HCT116 (cell line): ENCODE measurements at regions not wholly inside any gene's neighbourhood (a gene's known extent, or its start where the extent isn't known, plus 50 kb on each side); places are given as distances from the start of the nearest gene placed in this dataset.

ENCODE experiments used
- ATAC-seq: fragments of 200-7000 bp; cut with Tn5 transposase; 2 replicates; pipeline ENCODE4 v1.9.1; 2020; ENCODE audit warnings: mild to moderate bottlenecking, moderate library complexity
- BruUV-seq: library from RNA; stranded (reverse); fragments of 400-500 nt; replicated peaks from 2 replicates; lab custom pipeline; 2021; lab: Mats Ljungman, UMichigan
- CTCF ChIA-PET: fragments of 300-600 bp; sonication (Branson Sonifier 250); formaldehyde crosslinking; loops from one replicate; lab custom pipeline; 2021; ENCODE audit warnings: antibody characterized with exemption; lab: Charles Lee
- POLR2A ChIA-PET: fragments of 300-600, 350-600 bp; sonication (Branson Sonifier 250); formaldehyde crosslinking; loops from one replicate; lab custom pipeline; 2021; ENCODE audit warnings: antibody characterized with exemption; lab: Charles Lee
- RAD21 ChIA-PET, 2 experiments: fragments of 300-600 bp; sonication (Branson Sonifier 250); formaldehyde crosslinking; loops; one replicate each; lab custom pipeline; 2023; ENCODE audit warnings: low total read pairs in 2 of 2; ENCODE audit not compliant: uncharacterized antibody in 2 of 2, unreplicated experiment in 2 of 2, low non-redundant PET in 1 of 2; lab: Charles Lee
- DNase-seq: peaks from one replicate; pipeline ENCODE4 v3.0.0-alpha.2; 2010; ENCODE audit warnings: low read depth, low spot score
- H2AFZ ChIP-seq: fragments of 200-600 bp; shearing (Covaris generic), sonication (generic); 2 replicates; pipeline ENCODE4 v1.6.1; 2017; ENCODE audit warnings: low read depth, mixed run types, mixed read lengths, antibody characterized with exemption, low read length; ENCODE audit not compliant: poor library complexity, severe bottlenecking
- H3K27ac ChIP-seq: 2 replicates; pipeline ENCODE4 v1.5.1; 2012; ENCODE audit warnings: low read depth, low read length
- H3K27me3 ChIP-seq: fragments of 200-600 bp; sonication (generic); 2 replicates; pipeline ENCODE4 v1.6.1; 2016; ENCODE audit warnings: mixed run types, low read length, mixed read lengths; ENCODE audit not compliant: insufficient read depth
- H3K36me3 ChIP-seq, 2 experiments: fragments of 200-500 bp in 1 of 2; fragments of 200-600 bp in 1 of 2; sonication (Bioruptor generic) in 1 of 2; sonication (generic) in 1 of 2; 2 replicates each; pipeline versions ENCODE4 v1.5.1 to v1.6.1; 2014 to 2016; ENCODE audit warnings: low read length in 2 of 2, inconsistent platforms in 1 of 2, mixed read lengths in 1 of 2, mixed run types in 1 of 2; ENCODE audit not compliant: insufficient read depth in 2 of 2, control insufficient read depth in 1 of 2
- H3K4me1 ChIP-seq, 2 experiments: fragments of 200-600 bp in 1 of 2; sonication (generic) in 1 of 2; 2 replicates each; pipeline versions ENCODE4 v1.5.1 to v1.6.1; 2012 to 2017; ENCODE audit warnings: low read length in 2 of 2, inconsistent platforms in 1 of 2, mild to moderate bottlenecking in 1 of 2, mixed read lengths in 1 of 2, mixed run types in 1 of 2, moderate library complexity in 1 of 2; ENCODE audit not compliant: insufficient read depth in 2 of 2, control insufficient read depth in 1 of 2
- H3K4me2 ChIP-seq: fragments of 200-600 bp; sonication (generic); 2 replicates; pipeline ENCODE4 v1.6.1; 2017; ENCODE audit warnings: mixed run types, low read length, mixed read lengths
- H3K4me3 ChIP-seq, 2 experiments: fragments of 200-600 bp in 1 of 2; sonication (generic) in 1 of 2; replicated peaks in 1 of 2; 2 replicates each; pipeline ENCODE4 v1.5.1; 2011 to 2016; ENCODE audit warnings: low read length in 2 of 2, control low read depth in 1 of 2, low read depth in 1 of 2, mild to moderate bottlenecking in 1 of 2, mixed read lengths in 1 of 2, mixed run types in 1 of 2
- H3K79me2 ChIP-seq: fragments of 200-600 bp; sonication (generic); 2 replicates; pipeline ENCODE4 v1.6.1; 2017; ENCODE audit warnings: mild to moderate bottlenecking, mixed run types, low read length, moderate library complexity, mixed read lengths; ENCODE audit not compliant: insufficient read depth
- H3K9ac ChIP-seq: fragments of 200-600 bp; sonication (generic); 2 replicates; pipeline ENCODE4 v1.6.1; 2016; ENCODE audit warnings: low read length, mixed read lengths
- H3K9me2 ChIP-seq: fragments of 200-600 bp; sonication (generic), shearing (Covaris generic); 2 replicates; pipeline ENCODE4 v1.6.1; 2017; ENCODE audit warnings: mixed run types, mild to moderate bottlenecking, moderate library complexity; ENCODE audit not compliant: insufficient read depth
- H3K9me3 ChIP-seq, 2 experiments: fragments of 200-500 bp in 1 of 2; fragments of 200-600 bp in 1 of 2; sonication (Bioruptor generic) in 1 of 2; sonication (generic) in 1 of 2; 2 replicates each; pipeline ENCODE4 v1.6.1; 2014 to 2017; ENCODE audit warnings: low read length in 2 of 2, mixed read lengths in 2 of 2, inconsistent platforms in 1 of 2, low read depth in 1 of 2, mild to moderate bottlenecking in 1 of 2, mixed run types in 1 of 2, moderate library complexity in 1 of 2; ENCODE audit not compliant: control insufficient read depth in 1 of 2, insufficient read depth in 1 of 2
- H4K20me1 ChIP-seq: fragments of 200-600 bp; sonication (generic), shearing (Covaris generic); 2 replicates; pipeline ENCODE4 v1.6.1; 2017; ENCODE audit warnings: mixed run types, mild to moderate bottlenecking, moderate library complexity; ENCODE audit not compliant: insufficient read depth
- ATF3 ChIP-seq: IDR thresholded peaks from 2 replicates; pipeline ENCODE4 v1.6.1; 2012
- CEBPB ChIP-seq: IDR thresholded peaks from 2 replicates; pipeline ENCODE4 v1.6.1; 2012; ENCODE audit warnings: low read depth
- ELF1 ChIP-seq: IDR thresholded peaks from 2 replicates; pipeline ENCODE4 v1.6.1; 2012; ENCODE audit warnings: low read depth, borderline replicate concordance
- EZH2 ChIP-seq: fragments of 200-600 bp; sonication (generic); IDR thresholded peaks from 2 replicates; pipeline ENCODE4 v1.6.1; 2017; ENCODE audit warnings: antibody characterized with exemption, mixed run types
- EZH2phosphoT487 ChIP-seq: fragments of 200-600 bp; IDR thresholded peaks from 2 replicates; pipeline ENCODE4 v1.6.1; 2018; ENCODE audit warnings: antibody characterized with exemption, borderline replicate concordance
- FOSL1 ChIP-seq: IDR thresholded peaks from 2 replicates; pipeline ENCODE4 v1.6.1; 2012; ENCODE audit warnings: low read depth
- MAX ChIP-seq: IDR thresholded peaks from 2 replicates; pipeline ENCODE4 v1.6.1; 2012
- POLR2AphosphoS5 ChIP-seq: IDR thresholded peaks from 2 replicates; pipeline ENCODE4 v1.6.1; 2011; ENCODE audit warnings: mild to moderate bottlenecking, low read depth, low read length, moderate library complexity
- SP1 ChIP-seq: IDR thresholded peaks from 2 replicates; pipeline ENCODE4 v1.6.1; 2012; ENCODE audit warnings: low read depth
- YY1 ChIP-seq: IDR thresholded peaks from 2 replicates; pipeline ENCODE4 v1.6.1; 2011; ENCODE audit warnings: low read length, low read depth, moderate library complexity, mild to moderate bottlenecking; ENCODE audit not compliant: insufficient replicate concordance; ENCODE audit errors: extremely low read depth
- intact Hi-C: fragments of 100-400 bp; cut with micrococcal nuclease; formaldehyde crosslinking; loops from 2 replicates; pipeline ENCODE4 v1.10.0; 2022
- TF ChIP-seq, protein P1 (sequence below): IDR thresholded peaks from 2 replicates; pipeline ENCODE4 v1.6.1; 2011; ENCODE audit warnings: mild to moderate bottlenecking, low read length, moderate library complexity; ENCODE audit not compliant: insufficient replicate concordance; ENCODE audit errors: extremely low read depth

DNA sequence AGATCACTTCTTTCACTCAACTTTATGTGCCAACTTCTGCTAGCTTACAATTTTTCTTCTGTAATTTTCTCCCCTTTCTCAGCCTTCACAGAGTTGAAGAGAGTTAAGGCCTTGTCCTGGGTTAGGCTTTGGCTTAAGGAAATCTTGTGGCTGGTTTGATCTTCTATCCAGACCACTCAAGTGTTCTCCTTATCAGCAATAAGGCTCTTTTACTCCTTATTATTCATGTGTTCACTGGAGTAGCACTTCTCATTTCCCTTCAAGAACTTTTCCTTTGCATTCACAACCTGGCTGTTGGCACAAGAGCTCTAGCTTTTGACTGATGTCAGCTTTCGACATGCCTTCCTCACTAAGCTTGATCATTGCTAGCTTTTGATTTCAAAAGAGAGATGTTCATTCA, 86.9 kb upstream of the ALDH1B1 start:
- H3K9me3 ChIP-seq, result no peaks in the 10 kb centered on the region
- H3K9me2 ChIP-seq, result no peaks in the 10 kb centered on the region
- TF ChIP-seq, protein P1, sequence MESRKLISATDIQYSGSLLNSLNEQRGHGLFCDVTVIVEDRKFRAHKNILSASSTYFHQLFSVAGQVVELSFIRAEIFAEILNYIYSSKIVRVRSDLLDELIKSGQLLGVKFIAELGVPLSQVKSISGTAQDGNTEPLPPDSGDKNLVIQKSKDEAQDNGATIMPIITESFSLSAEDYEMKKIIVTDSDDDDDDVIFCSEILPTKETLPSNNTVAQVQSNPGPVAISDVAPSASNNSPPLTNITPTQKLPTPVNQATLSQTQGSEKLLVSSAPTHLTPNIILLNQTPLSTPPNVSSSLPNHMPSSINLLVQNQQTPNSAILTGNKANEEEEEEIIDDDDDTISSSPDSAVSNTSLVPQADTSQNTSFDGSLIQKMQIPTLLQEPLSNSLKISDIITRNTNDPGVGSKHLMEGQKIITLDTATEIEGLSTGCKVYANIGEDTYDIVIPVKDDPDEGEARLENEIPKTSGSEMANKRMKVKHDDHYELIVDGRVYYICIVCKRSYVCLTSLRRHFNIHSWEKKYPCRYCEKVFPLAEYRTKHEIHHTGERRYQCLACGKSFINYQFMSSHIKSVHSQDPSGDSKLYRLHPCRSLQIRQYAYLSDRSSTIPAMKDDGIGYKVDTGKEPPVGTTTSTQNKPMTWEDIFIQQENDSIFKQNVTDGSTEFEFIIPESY, result no peak
- TF ChIP-seq FOSL1 (no peak), CEBPB (no peak), SP1 (no peak), EZH2phosphoT487 (no peak), ATF3 (no peak), EZH2 (no peak), ELF1 (no peak), POLR2AphosphoS5 (no peak), MAX (no peak), YY1 (no peak)
- H3K4me3 ChIP-seq, result no peak overlapping the region
- no peaks in the 10 kb centered on the region for H4K20me1 ChIP-seq
- peaks cover 0 to 2% of the 10 kb centered on the region in 2 experiments; a peak in 1 of 4 replicates for H3K4me1 ChIP-seq
- CTCF ChIA-PET, result no interaction called here
- H3K9ac ChIP-seq, result no peak overlapping the region
- no peaks in the 10 kb centered on the region for H3K36me3 ChIP-seq
- H3K4me2 ChIP-seq, result no peak overlapping the region
- RAD21 ChIA-PET, result no interaction called here
- no peak overlapping the region for H2AFZ ChIP-seq
- DNase-seq (no peak), ATAC-seq (no peak)
- H3K79me2 ChIP-seq, result no peaks in the 10 kb centered on the region
- intact Hi-C loops, result loop anchor here (2.0 kb wide), 2 partner anchors 13 to 21 kb away; no protein-coding TSS in a partner anchor
- H3K27ac ChIP-seq, result no peak overlapping the region
- no peaks in the 10 kb centered on the region for H3K27me3 ChIP-seq
- BruUV-seq, result no TSS peak
- POLR2A ChIA-PET, result no interaction called here
